GM12864 (cell line): ENCODE measurements at regions not wholly inside any gene's neighbourhood (a gene's known extent, or its start where the extent isn't known, plus 50 kb on each side); places are given as distances from the start of the nearest gene placed in this dataset.

Experiments used
- DNase-seq: peaks from one replicate; pipeline ENCODE4 v3.0.0-alpha.2; 2011; ENCODE audit warnings: low read depth
- H3K4me3 ChIP-seq: 2 replicates; pipeline ENCODE4 v1.5.1; 2011; ENCODE audit warnings: mild to moderate bottlenecking, low read depth, low read length, control low read depth
- CTCF ChIP-seq: IDR thresholded peaks from 2 replicates; pipeline ENCODE4 v1.5.1; 2011; ENCODE audit warnings: low read depth, mild to moderate bottlenecking, moderate library complexity, low read length, control low read depth, inconsistent platforms; ENCODE audit errors: missing control alignments

DNA sequence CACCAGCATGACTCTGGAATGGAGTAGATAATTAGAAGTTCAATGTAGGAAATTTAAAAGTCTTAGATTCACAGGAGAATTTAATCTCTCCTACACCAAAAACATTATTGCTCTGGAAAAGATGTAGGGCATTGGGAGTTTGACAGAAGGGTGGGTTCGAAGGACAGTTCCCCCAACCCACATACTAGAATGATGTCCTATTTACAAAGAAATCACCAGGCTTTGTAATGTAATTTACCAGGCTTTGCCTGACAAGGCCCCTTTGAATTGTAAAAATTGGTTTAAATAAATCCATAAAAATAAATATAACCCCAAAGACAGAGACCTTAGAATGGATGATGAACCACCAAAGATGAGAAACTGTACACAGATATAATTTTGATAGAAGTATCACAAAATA, 399.2 kb upstream of the GRID2 start:
- TF ChIP-seq CTCF: no peak
- H3K4me3 ChIP-seq: no peak overlapping the region
- DNase-seq: no peak

- H3K4me3 ChIP-seq: no peak overlapping the region
- no peak for TF ChIP-seq CTCF
- no peak for DNase-seq
These were observed 393.8 kb upstream of the GRID2 start for GRCh38 chr4:91909963-91910362.

GRCh38 chr4:91914176-91914804, 389.5 kb upstream of the GRID2 start:
- no peak for TF ChIP-seq CTCF
- no peak overlapping the region for H3K4me3 ChIP-seq
- DNase-seq: no peak

DNA sequence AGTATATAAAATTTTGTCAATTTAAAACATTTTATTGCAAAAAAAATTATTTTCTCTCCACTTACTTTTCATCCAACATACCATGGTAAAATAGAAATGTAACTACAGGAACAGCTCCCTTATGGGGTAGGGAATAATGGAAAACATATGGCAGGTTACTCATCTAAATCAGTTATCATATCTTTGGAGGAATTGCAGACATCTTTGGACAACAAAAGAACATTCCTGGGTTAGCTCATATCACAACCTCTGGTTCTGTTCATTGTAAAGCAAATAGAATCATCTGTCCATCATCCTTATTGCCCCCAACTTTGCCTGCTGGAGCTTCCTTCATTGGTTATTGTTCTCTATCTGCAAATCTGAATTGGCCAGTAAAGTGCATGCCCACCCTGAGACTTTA, 387.5 kb upstream of the GRID2 start:
- DNase-seq: no peak
- no peak overlapping the region for H3K4me3 ChIP-seq
- TF ChIP-seq CTCF: no peak

DNA sequence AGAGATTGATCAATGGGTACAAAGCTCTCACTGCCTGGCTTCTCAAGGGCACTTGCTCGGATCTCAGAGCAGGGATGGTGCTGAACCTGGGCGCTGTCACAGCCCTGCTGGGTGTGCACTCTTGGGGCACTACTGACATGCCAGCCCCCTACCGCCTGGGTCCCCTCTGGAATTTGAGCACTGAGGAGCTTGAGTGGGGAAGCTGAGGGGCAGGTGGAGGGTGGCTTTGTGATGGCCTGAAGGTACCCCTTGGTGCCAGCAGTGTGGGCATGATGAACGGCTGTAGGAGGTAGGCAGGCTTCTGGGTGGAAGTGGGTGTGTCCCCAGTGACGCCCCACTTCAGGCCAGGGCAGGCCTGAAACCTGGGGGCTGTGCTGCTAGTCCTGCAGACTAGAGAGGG, 379.1 kb upstream of the GRID2 start:
- no peak for TF ChIP-seq CTCF
- H3K4me3 ChIP-seq: no peak overlapping the region
- no peak for DNase-seq

DNA sequence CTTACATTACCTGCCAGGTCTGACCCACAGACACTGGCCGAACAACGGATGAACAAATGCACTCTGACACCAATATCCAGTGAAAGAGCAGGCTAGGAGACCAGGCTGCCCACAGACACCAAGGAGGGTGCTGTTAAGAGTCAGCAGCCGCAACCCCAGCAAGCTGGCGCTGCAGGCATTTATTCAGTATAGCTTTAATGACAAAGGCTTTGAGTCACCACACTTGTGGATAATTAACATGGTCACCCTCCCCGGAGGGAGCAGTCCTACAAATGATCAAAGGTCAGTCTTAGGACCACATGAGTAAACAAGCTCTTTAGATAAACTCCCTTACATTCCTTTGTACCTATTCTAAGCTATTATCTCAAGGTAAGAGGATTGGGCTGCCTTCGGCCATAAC, 368.5 kb upstream of the GRID2 start:
- no peak for DNase-seq
- no peak for TF ChIP-seq CTCF
- no peak overlapping the region for H3K4me3 ChIP-seq

- no peak for TF ChIP-seq CTCF
- no peak overlapping the region for H3K4me3 ChIP-seq
- DNase-seq: no peak
These were observed 367.5 kb upstream of the GRID2 start for GRCh38 chr4:91936311-91936710.
